ENCODE measurements at regions not wholly inside any gene's neighbourhood (a gene's known extent, or its start where the extent isn't known, plus 50 kb on each side); places are given as distances from the start of the nearest gene placed in this dataset.

- BruUV-seq (replicated peaks), result no TSS peak
- H2AFZ ChIP-seq (ENCODE audit: low read length), result no peak overlapping the region
- H3K27ac ChIP-seq (ENCODE audit: low read depth, low read length, poor library complexity, severe bottlenecking), result no peak overlapping the region
- no peaks in the 10 kb centered on the region for H3K4me1 ChIP-seq (ENCODE audit: insufficient read depth, low read length, poor library complexity, severe bottlenecking)
- CTCF ChIA-PET (ENCODE audit: unreplicated experiment), result no interaction called here
- H3K9me3 ChIP-seq (ENCODE audit: low read length), result no peaks in the 10 kb centered on the region
- POLR2A ChIA-PET, result no interaction called here
- H4K20me1 ChIP-seq (ENCODE audit: insufficient read depth, low read length), result no peaks in the 10 kb centered on the region
- H3K4me2 ChIP-seq (ENCODE audit: low read length), result no peak overlapping the region
- H3K4me3 ChIP-seq (ENCODE audit: low read depth, low read length, poor library complexity, severe bottlenecking), result no peak overlapping the region
- DNase-seq (ENCODE audit: low spot score), result no peak
- TF ChIP-seq CTCF (conservative IDR thresholded peaks at IDR 0.05; ENCODE audit: low read length) (no peak), EZH2phosphoT487 (IDR thresholded peaks at IDR 0.05; ENCODE audit: borderline replicate concordance, low read depth, low read length) (no peak)
- intact Hi-C loops (cut with micrococcal nuclease; ENCODE audit: unreplicated experiment), result no loop called here
- H3K36me3 ChIP-seq (ENCODE audit: insufficient read depth, low read length), result no peaks in the 10 kb centered on the region
- no peaks in the 10 kb centered on the region for H3K79me2 ChIP-seq (ENCODE audit: insufficient read depth, low read depth, low read length)
- no peaks in the 10 kb centered on the region for H3K9me2 ChIP-seq (ENCODE audit: insufficient read depth, low read length)
These were observed 52.1 kb upstream of the EIF3M start for GRCh38 chr11:32531528-32531927.

- Histone ChIP-seq H3K4me3 (ENCODE audit: low read depth, low read length, poor library complexity, severe bottlenecking) (no peak overlapping the region), H2AFZ (ENCODE audit: low read length) (no peak overlapping the region), H3K36me3 (ENCODE audit: insufficient read depth, low read length) (no peaks in the 10 kb centered on the region), H3K4me2 (ENCODE audit: low read length) (no peak overlapping the region), H3K9me2 (ENCODE audit: insufficient read depth, low read length) (no peaks in the 10 kb centered on the region), H3K27ac (ENCODE audit: low read depth, low read length, poor library complexity, severe bottlenecking) (no peak overlapping the region), H3K9me3 (ENCODE audit: low read length) (no peaks in the 10 kb centered on the region), H3K79me2 (ENCODE audit: insufficient read depth, low read depth, low read length) (no peaks in the 10 kb centered on the region), H4K20me1 (ENCODE audit: insufficient read depth, low read length) (no peaks in the 10 kb centered on the region), H3K4me1 (ENCODE audit: insufficient read depth, low read length, poor library complexity, severe bottlenecking) (no peaks in the 10 kb centered on the region)
- TF ChIP-seq CTCF (conservative IDR thresholded peaks at IDR 0.05; ENCODE audit: low read length) (no peak), EZH2phosphoT487 (IDR thresholded peaks at IDR 0.05; ENCODE audit: borderline replicate concordance, low read depth, low read length) (no peak)
- BruUV-seq (replicated peaks), result no TSS peak
- CTCF ChIA-PET (ENCODE audit: unreplicated experiment), result no interaction called here
- DNase-seq (ENCODE audit: low spot score), result no peak
- intact Hi-C loops (cut with micrococcal nuclease; ENCODE audit: unreplicated experiment), result no loop called here
- POLR2A ChIA-PET, result interaction anchor here (0.6 to 0.7 kb wide), 2 partner anchors 79 to 183 kb away, joined by 3 read pairs; no protein-coding TSS in a partner anchor
These were observed 53.5 kb upstream of the EIF3M start for GRCh38 chr11:32529994-32530588.

GRCh38 chr11:32527261-32528175 is 56.1 kb upstream of the EIF3M start:
- Histone ChIP-seq H3K36me3 (ENCODE audit: insufficient read depth, low read length) (no peaks in the 10 kb centered on the region), H3K4me2 (ENCODE audit: low read length) (no peak overlapping the region), H3K79me2 (ENCODE audit: insufficient read depth, low read depth, low read length) (no peaks in the 10 kb centered on the region), H2AFZ (ENCODE audit: low read length) (no peak overlapping the region), H3K9me3 (ENCODE audit: low read length) (no peaks in the 10 kb centered on the region), H3K9me2 (ENCODE audit: insufficient read depth, low read length) (no peaks in the 10 kb centered on the region), H3K4me1 (ENCODE audit: insufficient read depth, low read length, poor library complexity, severe bottlenecking) (no peaks in the 10 kb centered on the region), H3K27ac (ENCODE audit: low read depth, low read length, poor library complexity, severe bottlenecking) (no peak overlapping the region), H3K4me3 (ENCODE audit: low read depth, low read length, poor library complexity, severe bottlenecking) (no peak overlapping the region), H4K20me1 (ENCODE audit: insufficient read depth, low read length) (no peaks in the 10 kb centered on the region)
- intact Hi-C loops (cut with micrococcal nuclease; ENCODE audit: unreplicated experiment), result no loop called here
- no TSS peak for BruUV-seq (replicated peaks)
- POLR2A ChIA-PET, result no interaction called here
- TF ChIP-seq EZH2phosphoT487 (IDR thresholded peaks at IDR 0.05; ENCODE audit: borderline replicate concordance, low read depth, low read length) (no peak), CTCF (conservative IDR thresholded peaks at IDR 0.05; ENCODE audit: low read length) (no peak)
- no peak for DNase-seq (ENCODE audit: low spot score)
- CTCF ChIA-PET (ENCODE audit: unreplicated experiment), result no interaction called here

Measured in OCI-LY7 (cell line).